NCI-H748 (cell line): ENCODE measurements at regions not wholly inside any gene's neighbourhood (a gene's known extent, or its start where the extent isn't known, plus 50 kb on each side); places are given as distances from the start of the nearest gene placed in this dataset.
A peak's percentile ranks its signal among the peaks of the same experiment; 100 is the strongest.

ENCODE experiments used
- DNase-seq: peaks from one replicate; lab custom pipeline; 2025; ENCODE audit not compliant: unreplicated experiment; lab: John Stamatoyannopoulos, UW

- DNase-seq: peak; percentile 27
These were observed 408.1 kb downstream of the GADD45G start for GRCh38 chr9:90012949-90013348.

DNA sequence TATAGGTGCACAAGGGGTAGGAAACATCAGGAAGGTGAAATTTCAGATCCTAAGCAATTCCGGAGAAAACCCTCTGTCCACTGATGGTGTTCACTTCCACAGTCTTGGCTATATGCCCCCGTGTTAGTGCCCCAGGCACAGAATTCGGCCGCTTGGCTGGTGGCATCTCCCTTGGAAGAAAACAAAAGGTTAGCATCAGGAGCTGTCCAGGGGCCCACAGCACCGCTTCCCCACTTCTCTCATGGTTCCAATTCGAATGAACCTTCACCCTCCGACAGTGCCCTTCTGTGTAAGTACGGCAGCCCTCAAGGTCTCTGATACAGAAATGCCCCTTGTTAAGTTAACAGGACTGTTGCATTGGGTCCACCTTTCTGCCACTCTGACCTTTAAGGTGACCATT lies 409.0 kb downstream of the GADD45G start:
- no peak for DNase-seq

GRCh38 chr9:90014421-90014820 lies 409.6 kb downstream of the GADD45G start:
- no peak for DNase-seq

- DNase-seq: no peak
These were observed 411.5 kb downstream of the GADD45G start for GRCh38 chr9:90016272-90016671.

DNA sequence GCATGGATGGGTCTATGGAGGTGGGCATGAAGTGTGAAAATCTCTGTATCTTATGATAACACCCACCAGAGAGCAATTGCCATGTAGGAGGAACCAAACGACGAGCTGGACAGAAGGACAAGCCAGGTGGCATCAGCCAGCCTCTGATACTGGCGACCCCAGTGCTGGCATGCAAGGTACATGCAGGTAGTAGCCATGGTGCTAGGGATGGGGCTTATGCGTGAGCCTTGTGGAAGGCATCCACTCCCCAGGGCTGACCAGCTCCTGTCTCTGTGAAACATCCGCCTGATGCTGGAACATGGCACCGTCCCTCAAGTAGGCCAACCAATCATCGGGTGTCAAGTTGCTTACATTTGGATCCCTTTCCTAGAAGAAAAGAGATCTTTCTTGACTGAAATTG lies 412.9 kb downstream of the GADD45G start:
- no peak for DNase-seq

DNA sequence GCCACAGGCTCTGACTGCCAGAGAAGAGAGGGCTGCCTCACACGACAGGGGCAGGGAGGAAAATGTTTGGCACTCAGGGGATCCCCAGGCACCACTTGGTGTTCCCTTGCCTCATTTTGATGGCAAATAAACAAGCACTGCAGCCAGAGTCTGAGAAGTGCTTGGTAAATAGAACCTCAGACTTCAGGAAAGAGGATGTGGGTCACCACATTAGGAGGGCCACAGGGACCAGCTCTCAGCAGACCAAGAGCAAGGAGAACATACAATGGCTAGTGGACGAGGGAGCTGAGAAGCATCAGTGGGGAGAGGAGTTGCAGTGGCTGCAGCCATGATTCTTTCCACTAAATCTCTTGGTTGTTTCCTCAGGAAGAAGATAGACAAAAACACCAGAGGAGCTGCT lies 413.9 kb downstream of the GADD45G start:
- peak; percentile 13 for DNase-seq

DNA sequence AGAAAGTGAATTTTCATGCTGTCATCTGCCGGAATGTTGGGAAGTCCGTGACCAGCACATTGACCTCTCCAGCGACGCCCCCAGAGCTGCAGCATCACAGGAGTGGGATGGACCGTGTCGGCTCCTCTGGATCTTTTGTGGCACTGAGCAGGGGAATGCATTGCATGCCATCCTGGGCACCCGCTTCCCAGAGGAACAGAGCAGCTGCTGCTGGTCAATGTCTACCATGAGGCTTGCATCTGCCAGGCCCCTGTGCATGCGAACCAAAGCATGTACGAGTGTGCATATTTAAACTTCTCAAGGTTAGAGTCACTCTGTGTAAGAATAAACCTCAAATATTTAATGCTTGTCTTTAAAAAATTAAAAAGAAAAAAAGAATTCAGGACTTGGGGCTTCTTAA lies 414.8 kb downstream of the GADD45G start:
- DNase-seq: no peak

DNA sequence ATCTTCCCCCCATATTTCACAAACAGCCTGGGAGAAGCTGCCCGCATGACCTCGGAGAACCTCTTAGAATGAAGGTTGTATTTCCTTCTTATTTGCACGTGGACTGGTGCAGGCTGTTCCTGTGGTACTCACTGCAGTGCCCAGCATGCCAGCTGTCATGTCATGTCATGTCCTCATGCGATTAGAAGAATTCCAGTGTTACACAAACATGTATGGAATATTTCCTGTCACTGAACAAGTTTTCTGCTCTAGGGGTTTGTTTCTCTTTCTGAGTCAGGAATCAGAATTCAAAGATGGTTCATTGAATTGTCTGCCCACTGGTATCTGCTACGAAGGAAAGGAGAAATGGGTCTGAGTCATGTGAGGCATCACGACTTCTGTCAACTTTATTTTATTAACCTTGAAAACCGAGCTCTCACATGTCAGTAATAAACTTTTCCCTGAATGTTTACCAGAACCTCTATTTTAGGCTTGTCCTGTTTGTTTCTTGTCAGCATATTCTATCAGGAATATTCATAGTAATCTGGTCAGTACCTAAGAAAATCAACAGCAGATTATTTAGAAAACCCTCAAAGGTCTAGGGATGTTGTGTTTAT lies 415.6 kb downstream of the GADD45G start:
- no peak for DNase-seq

GRCh38 chr9:90021216-90021906 lies 416.5 kb downstream of the GADD45G start:
- DNase-seq: no peak

GRCh38 chr9:90022474-90022873 lies 417.7 kb downstream of the GADD45G start:
- DNase-seq: no peak

DNA sequence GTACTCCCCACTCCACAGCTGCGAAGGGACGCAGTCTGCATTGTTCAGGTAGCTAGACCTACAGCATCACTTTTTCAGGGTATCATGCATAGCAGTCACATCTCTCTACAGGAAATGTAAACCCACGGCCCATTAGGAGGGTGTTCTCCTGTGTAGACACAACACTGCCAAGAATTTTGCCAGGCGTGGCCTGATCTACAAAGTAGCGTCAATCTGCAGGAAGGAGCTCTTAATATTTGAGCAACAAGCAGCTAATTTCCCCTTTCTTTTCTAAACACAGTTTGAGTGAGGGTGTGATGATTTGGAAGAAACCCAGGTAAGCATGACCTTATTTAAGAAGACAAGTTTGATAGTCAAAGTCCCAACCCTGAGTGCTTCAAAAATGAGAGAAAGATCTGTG lies 419.0 kb downstream of the GADD45G start:
- DNase-seq: no peak

- DNase-seq: no peak
These were observed 419.6 kb downstream of the GADD45G start for GRCh38 chr9:90024409-90024808.

- DNase-seq: no peak
These were observed 420.0 kb downstream of the GADD45G start for GRCh38 chr9:90024823-90025222.

DNA sequence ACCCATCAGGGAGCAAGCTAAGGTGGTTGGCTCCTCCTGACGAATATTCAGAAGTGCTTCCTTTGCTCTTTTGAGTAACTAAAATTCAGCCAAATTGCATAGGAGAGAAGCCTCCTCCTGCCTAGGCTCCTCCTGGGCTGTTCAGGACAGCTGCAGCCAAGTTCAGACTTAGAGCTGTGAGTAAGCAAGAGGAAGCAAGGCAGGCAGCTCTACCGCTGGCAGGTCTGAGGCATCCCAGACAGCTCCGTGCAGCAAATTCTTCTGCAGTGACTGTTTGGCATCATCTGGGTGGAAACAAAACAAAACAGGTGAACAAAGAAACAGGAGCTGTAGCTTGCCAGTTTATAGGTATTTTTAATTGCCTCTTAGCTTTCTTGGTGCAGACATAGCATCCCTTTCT lies 421.0 kb downstream of the GADD45G start:
- no peak for DNase-seq

DNA sequence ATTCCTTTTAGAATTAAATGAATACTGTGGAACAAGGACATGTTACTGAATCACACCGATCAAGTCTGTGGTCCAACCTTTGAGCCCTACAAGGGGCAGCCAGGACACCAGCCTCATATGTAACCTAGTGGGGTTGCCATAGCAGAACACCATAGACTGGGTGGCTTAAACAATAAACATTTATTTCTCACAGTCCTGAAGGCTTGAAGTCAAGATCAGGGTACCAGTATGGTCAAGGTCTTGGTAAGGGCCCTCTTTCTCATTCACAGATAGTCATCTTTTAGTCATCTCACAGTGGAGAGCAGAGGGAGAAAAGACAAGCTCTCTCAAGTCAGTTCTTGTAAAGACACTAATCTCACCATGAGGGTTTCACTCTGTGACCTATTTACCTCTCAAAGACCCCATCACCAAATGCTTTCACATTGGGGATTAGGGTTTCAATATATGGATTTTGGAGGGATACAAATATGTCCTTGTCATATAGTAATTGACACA lies 422.5 kb downstream of the GADD45G start:
- no peak for DNase-seq

DNA sequence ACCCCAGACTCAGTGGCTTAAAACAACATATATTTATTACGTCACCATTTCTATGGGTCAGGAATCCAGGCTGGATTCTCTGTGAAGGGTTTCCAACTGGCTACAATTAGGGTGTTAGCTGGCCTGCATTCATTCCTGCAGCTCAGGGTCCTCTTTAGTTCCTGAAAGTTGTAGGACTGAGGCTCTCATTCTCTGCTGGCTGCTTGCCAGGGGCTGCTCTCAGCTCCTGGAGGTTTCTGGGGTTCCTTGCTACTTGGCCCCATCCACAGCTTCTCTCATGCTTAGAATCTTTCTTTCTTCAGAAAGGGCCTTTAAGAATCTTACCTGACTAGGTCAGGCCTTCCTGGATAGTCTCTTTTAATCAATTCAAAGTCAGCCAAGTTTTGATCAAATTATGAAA lies 424.6 kb downstream of the GADD45G start:
- DNase-seq: no peak

- DNase-seq: no peak
These were observed 425.2 kb downstream of the GADD45G start for GRCh38 chr9:90029996-90030395.

DNA sequence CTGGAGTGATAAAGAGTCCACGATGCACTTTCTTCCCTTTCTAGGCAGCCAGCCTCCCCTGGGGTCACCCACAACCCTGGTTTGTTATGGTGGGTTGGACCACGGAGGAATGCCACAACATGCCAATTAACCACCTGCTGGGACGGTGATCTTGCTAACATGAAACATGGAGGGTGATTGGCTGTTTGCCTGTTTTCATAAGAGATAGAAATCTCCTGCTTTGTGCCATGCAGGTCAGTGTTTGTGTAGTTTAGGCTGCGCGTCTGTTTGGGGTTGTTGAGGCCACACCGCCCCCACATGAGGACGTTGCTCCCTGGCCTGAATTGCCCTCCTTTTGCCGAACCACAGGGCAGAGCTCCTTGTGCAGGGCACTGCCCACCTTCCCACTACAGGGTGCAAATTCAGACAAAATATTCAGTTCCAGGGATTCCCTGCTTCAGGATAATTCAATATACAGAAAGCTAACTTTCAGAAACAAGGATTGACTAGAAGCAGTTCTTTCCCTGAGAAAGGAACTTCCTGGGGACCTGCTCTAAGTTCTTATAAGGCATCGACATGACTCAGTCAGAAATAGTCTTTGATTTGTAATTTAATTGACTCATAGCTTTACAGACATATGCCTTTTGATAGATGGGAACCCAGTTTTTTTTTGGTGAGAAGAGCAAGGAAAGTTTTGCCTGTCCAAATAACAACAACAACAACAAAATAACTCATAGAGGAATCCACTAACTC lies 427.6 kb downstream of the GADD45G start:
- DNase-seq: no peak

- DNase-seq: no peak
These were observed 428.3 kb downstream of the GADD45G start for GRCh38 chr9:90033028-90033650.

DNA sequence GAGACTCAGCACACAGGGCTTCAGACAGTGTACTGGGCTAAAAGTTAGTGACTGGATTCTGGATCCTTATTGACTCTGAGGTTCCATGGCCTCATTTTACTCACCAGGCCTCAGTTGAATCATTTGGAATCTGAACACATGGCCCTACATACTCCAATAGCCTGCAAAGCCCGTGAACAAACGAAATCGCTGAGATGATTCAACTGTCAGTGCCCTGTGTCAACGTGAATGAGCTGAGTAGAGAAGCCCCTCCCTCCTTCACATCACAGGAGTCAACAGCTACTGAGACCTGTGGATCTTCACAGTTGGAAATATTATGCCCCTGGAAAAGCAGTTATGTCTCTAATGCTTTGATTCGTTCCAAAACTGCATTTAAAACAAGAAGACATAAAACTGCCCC lies 429.3 kb downstream of the GADD45G start:
- DNase-seq: peak; percentile 65

GRCh38 chr9:90035471-90035870 lies 430.7 kb downstream of the GADD45G start:
- DNase-seq: no peak
